VCaP (cell line): ENCODE measurements at regions not wholly inside any gene's neighbourhood (a gene's known extent, or its start where the extent isn't known, plus 50 kb on each side); places are given as distances from the start of the nearest gene placed in this dataset.

ENCODE experiments used
- H3K27ac ChIP-seq: fragments of 450-650 bp; 2 replicates; pipeline ENCODE4 v1.5.1; 2017
- TF ChIP-seq, protein P1 (sequence below): fragments of 450-650 bp; conservative IDR thresholded peaks from 2 replicates; pipeline ENCODE4 v1.5.1; 2017; ENCODE audit warnings: mild to moderate bottlenecking, moderate library complexity

DNA sequence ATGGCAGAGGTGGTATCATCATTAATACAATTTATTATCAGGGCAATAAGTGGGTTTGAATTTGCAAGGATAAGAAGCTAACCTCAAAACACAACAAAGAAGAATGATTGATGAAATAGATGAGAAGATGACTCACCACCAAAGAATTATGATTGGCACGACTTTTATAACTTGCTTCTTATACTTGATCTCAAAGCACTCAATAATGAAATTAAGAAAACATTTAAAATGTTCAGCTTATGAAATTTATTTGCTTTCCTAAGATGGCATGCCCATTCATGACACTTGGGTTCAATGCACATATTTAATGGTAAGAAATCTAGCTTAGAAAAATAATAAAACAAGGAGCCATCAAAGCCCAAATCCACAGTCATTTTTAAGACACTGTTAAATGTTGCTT, 477.5 kb downstream of the GJA1 start:
- no peak overlapping the region for H3K27ac ChIP-seq
- TF ChIP-seq, protein P1, sequence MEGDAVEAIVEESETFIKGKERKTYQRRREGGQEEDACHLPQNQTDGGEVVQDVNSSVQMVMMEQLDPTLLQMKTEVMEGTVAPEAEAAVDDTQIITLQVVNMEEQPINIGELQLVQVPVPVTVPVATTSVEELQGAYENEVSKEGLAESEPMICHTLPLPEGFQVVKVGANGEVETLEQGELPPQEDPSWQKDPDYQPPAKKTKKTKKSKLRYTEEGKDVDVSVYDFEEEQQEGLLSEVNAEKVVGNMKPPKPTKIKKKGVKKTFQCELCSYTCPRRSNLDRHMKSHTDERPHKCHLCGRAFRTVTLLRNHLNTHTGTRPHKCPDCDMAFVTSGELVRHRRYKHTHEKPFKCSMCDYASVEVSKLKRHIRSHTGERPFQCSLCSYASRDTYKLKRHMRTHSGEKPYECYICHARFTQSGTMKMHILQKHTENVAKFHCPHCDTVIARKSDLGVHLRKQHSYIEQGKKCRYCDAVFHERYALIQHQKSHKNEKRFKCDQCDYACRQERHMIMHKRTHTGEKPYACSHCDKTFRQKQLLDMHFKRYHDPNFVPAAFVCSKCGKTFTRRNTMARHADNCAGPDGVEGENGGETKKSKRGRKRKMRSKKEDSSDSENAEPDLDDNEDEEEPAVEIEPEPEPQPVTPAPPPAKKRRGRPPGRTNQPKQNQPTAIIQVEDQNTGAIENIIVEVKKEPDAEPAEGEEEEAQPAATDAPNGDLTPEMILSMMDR, result no peak

DNA sequence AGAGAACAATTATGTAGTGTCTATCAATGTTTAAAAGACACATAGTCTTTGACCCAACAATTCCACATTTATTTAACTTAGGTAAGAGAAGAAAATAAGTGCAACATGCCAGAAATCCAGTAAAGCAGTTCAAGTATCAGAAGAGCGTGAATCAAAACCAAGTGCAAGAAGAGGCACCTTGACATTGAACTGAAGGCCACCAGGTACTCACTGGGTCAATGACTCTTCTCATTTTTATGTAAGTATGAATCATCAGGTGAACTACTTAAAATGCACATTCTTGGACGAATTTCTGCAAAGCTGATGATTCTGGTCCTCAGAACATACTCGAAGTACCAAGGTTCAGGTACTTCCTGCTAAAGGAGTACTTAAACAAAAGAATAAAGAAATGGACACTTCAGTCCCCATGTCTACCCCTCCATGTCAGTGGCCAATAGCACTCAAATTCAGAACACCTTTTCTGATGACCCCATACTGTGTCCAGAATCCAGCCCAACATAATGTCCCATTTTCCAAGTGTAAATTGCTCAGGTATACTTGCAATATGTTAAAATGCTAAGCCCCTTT, 481.9 kb downstream of the GJA1 start:
- H3K27ac ChIP-seq, result no peak overlapping the region
- TF ChIP-seq, protein P1, result no peak

DNA sequence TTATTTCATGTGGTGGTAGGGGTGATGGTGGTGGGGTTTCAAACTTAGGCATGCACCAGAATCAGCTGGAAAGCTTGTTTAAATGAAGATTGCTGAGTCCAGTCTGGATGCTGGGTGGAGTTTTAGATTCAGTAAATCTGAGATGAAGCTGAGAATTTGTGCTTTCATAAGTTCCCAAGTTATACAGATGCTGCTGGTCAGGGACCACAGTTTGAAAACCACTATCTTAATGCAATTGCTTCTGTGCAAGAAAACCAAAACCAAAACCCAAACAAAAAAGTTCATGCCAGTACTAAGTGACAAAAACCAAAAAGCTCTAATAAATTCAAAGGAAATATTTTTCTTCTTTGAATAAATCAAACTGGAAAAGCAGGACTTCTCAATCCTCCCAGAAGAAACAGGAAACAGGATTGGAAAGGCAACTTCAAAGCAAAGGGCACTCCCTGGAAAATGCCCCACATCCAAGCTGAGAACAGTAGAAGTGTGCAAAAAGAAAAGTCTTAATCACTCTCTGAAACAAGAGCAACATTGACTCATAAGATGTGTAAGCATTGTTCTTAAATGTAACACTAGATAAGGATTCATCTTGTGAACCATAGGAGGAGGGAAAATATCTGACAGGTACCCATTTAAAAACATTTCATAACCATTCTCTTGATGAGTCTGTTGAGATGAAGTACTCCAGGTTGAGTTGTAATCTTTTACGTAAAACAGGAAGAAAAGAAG, 481.5 kb upstream of the HSF2 start:
- H3K27ac ChIP-seq, result no peak overlapping the region

DNA sequence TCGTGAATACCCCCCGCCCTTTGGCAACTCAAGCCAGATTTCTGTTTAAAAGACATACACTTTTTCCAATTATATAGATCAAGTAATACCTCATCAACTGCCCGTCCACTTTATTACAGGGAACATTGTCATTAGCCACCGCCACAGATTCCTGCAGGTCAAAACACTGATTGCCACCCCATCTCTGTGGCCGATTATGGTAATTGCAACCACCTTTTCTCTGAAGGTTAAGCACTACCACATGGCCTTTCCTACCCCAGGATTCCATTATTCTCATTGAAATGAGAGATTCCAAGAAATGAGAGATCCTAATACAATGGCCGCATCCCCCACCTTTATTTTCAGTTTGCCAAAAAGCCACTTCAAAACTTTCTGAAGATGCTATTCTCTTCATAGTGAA, 478.8 kb upstream of the HSF2 start:
- H3K27ac ChIP-seq, result no peak overlapping the region
- TF ChIP-seq, protein P1, result no peak

More for the DNA sequence above, 481.5 kb upstream of the HSF2 start:
- TF ChIP-seq, protein P1, result no peak

DNA sequence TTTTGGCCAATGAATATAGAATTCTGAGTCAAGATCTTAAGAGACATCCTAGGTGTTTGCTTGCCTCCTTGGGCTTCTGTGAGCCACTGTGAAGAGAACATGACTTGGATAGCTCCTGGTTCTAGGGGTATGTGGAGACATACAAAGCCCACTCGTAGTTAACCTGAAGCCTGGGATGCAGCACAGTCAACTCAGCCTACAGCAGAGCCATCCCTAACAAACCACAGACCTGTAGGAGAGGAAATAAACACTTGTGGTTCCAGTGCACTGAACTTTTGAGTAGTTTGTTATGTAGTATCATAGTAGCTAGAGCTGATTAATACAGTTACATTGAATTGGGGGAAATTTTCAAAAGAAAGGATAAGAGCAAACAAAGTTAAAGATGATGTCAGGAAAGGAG, 474.4 kb upstream of the HSF2 start:
- TF ChIP-seq, protein P1, result no peak
- H3K27ac ChIP-seq, result no peak overlapping the region

DNA sequence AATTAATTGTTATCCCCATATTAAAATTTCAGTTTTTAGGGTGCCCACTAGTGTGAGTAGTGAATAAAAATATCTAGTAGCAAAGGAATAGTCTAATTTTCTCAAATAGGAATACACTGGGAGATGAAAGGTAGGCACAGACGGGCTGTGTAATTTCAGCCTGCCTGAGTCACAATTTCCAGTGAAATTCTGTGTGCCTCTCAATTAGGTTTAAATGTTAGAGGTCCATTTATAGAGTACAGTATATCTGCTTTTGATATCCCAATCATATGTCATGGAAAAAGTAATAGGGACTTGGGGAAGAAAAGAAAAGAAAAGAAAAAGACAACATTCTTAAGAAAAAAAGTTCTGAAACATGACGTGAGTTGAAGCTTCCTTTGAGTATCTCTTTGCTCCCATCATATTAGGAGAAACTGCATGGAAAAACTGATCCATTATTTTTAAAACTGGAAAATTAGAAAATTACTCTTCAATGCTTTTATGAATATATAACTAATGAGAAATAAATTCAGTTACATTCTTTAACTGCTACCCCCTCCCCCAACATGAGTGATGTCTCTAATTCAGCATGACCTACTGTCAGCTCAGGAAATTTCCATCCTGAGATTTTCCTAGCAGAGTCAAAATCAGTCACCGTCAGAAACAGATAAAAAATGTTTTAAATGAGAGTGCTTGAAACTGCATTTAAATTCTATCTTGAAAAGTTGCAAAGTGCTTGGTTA, 473.8 kb upstream of the HSF2 start:
- H3K27ac ChIP-seq, result no peak overlapping the region
- TF ChIP-seq, protein P1, result no peak

DNA sequence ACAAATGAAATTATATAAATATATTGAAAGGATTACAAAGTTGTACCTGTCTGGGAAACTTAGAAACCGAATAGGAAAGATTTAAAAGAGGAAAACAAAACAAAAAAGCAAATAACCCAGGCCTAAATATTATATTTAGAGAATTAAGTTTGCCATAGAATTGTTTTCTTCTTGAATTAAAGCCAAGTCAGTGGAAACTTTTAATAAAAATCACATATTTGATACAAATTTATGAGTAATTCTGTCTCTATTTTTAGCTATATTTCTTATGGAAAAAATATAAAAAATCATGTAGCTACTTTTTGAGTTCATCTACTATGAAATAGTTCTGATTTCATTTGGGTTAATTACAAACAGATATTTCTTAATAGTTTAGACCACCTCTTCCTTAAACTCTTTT, 470.2 kb upstream of the HSF2 start:
- TF ChIP-seq, protein P1, result no peak
- no peak overlapping the region for H3K27ac ChIP-seq
